ENCODE measurements at regions not wholly inside any gene's neighbourhood (a gene's known extent, or its start where the extent isn't known, plus 50 kb on each side); places are given as distances from the start of the nearest gene placed in this dataset.

GRCh38 chr11:15889363-15890030 lies 466.8 kb downstream of the SOX6 start:
- no CpG with 5 or more reads among the region's 2 CpGs for WGBS (ENCODE audit: extremely low coverage, insufficient read length, low lambda C conversion rate)
- Mint-ChIP-seq H3K4me1 (peaks cover 6 to 9% of the 10 kb centered on the region in 2 experiments; a peak in 3 of 4 replicates), H3K36me3 (ENCODE audit: insufficient read depth in 1 of 3, low read depth in 3 of 3) (no peaks in the 10 kb centered on the region), H3K9me3 (no peaks in the 10 kb centered on the region), H3K4me3 (no peak overlapping the region), H3K27ac (no peak overlapping the region), H3K27me3 (ENCODE audit: low read depth) (peaks cover 3% of the 10 kb centered on the region)
- Histone ChIP-seq H3K56ac (ENCODE audit: insufficient read length, low read depth, low read length) (no peak overlapping the region), H3K27ac (ENCODE audit: insufficient read length, low read depth, low read length) (no peak overlapping the region), H3K23me2 (ENCODE audit: insufficient read length, low read depth, low read length, poor library complexity, severe bottlenecking) (no peaks in the 10 kb centered on the region), H2BK15ac (ENCODE audit: low read depth, low read length) (no peak overlapping the region), H2BK120ac (ENCODE audit: low read depth, low read length, poor library complexity, severe bottlenecking) (no peak overlapping the region), H3K14ac (ENCODE audit: insufficient read depth, low read length) (no peak overlapping the region), H4K91ac (ENCODE audit: insufficient read length, low read depth, low read length) (no peak overlapping the region), H2BK5ac (ENCODE audit: insufficient read length, low read length) (no peak overlapping the region), H4K8ac (replicated peaks; ENCODE audit: insufficient read length, low read depth, low read length) (no peak overlapping the region), H3K23ac (ENCODE audit: insufficient read length, low read depth, low read length) (no peak overlapping the region), H3K9me3 (ENCODE audit: control insufficient read depth, low read depth, low read length) (no peaks in the 10 kb centered on the region), H3K18ac (ENCODE audit: insufficient read length, low read depth, low read length) (no peak overlapping the region), H2AFZ (ENCODE audit: low read length) (no peak overlapping the region), H2AK5ac (ENCODE audit: insufficient read length, low read length) (no peak overlapping the region), H3T11ph (ENCODE audit: low read length) (no peak overlapping the region), H4K5ac (ENCODE audit: insufficient read length, low read depth, low read length) (no peak overlapping the region), H3K4ac (ENCODE audit: low read depth, low read length) (no peak overlapping the region), H2BK20ac (ENCODE audit: low read depth, low read length, poor library complexity, severe bottlenecking) (no peak overlapping the region), H3K4me2 (ENCODE audit: insufficient read depth, insufficient read length, low read length) (no peak overlapping the region), H4K20me1 (ENCODE audit: control insufficient read depth, insufficient read depth, insufficient read length) (no peaks in the 10 kb centered on the region), H3K79me2 (ENCODE audit: insufficient read depth, low read length) (no peaks in the 10 kb centered on the region), H2BK12ac (ENCODE audit: insufficient read length, low read depth, low read length) (no peak overlapping the region), H3K4me1 (ENCODE audit: insufficient read depth, low read length) (no peaks in the 10 kb centered on the region), H3K27me3 (ENCODE audit: insufficient read depth, low read length) (no peaks in the 10 kb centered on the region), H3K79me1 (ENCODE audit: insufficient read depth, low read depth, low read length, poor library complexity, severe bottlenecking) (no peaks in the 10 kb centered on the region), H3K9ac (ENCODE audit: extremely low read depth, insufficient read length, low read length) (no peak overlapping the region)
- TF ChIP-seq, protein P1, sequence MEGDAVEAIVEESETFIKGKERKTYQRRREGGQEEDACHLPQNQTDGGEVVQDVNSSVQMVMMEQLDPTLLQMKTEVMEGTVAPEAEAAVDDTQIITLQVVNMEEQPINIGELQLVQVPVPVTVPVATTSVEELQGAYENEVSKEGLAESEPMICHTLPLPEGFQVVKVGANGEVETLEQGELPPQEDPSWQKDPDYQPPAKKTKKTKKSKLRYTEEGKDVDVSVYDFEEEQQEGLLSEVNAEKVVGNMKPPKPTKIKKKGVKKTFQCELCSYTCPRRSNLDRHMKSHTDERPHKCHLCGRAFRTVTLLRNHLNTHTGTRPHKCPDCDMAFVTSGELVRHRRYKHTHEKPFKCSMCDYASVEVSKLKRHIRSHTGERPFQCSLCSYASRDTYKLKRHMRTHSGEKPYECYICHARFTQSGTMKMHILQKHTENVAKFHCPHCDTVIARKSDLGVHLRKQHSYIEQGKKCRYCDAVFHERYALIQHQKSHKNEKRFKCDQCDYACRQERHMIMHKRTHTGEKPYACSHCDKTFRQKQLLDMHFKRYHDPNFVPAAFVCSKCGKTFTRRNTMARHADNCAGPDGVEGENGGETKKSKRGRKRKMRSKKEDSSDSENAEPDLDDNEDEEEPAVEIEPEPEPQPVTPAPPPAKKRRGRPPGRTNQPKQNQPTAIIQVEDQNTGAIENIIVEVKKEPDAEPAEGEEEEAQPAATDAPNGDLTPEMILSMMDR (conservative IDR thresholded peaks at IDR 0.05), result no peak
- no peak for DNase-seq

All from H9 (cell line).